Neural cell (in vitro differentiated cells): ENCODE measurements at regions not wholly inside any gene's neighbourhood (a gene's known extent, or its start where the extent isn't known, plus 50 kb on each side); places are given as distances from the start of the nearest gene placed in this dataset.

ENCODE experiments used
- H2AFZ ChIP-seq: fragments of 200-600, 300-800 bp; sonication (generic), shearing (Covaris generic); 2 replicates; pipeline ENCODE4 v1.6.0; 2014; ENCODE audit warnings: low read depth, mild to moderate bottlenecking, antibody characterized with exemption, low read length, moderate library complexity
- H3F3A ChIP-seq: fragments of 200-600 bp; shearing (Covaris generic); 2 replicates; pipeline ENCODE4 v1.6.1; 2016; ENCODE audit warnings: mild to moderate bottlenecking, moderate library complexity, mixed read lengths, antibody characterized with exemption, low read length; ENCODE audit not compliant: insufficient read depth, poor library complexity, severe bottlenecking
- H3K27ac ChIP-seq: fragments of 200-600, 300-800 bp; sonication (generic), shearing (Covaris generic); 2 replicates; pipeline ENCODE4 v1.5.1; 2014; ENCODE audit warnings: mild to moderate bottlenecking, low read length, moderate library complexity
- H3K27me3 ChIP-seq: fragments of 300-800, 200-600 bp; sonication (generic), shearing (Covaris generic); 2 replicates; pipeline ENCODE4 v1.6.0; 2014; ENCODE audit warnings: mild to moderate bottlenecking, low read depth, low read length, moderate library complexity; ENCODE audit not compliant: insufficient read depth
- H3K36me3 ChIP-seq: fragments of 300-800, 200-600 bp; sonication (generic), shearing (Covaris generic); 2 replicates; pipeline ENCODE4 v1.5.1; 2014; ENCODE audit warnings: mild to moderate bottlenecking, antibody characterized with exemption, low read length, moderate library complexity; ENCODE audit not compliant: insufficient read depth
- H3K4me2 ChIP-seq: fragments of 300-800, 200-600 bp; sonication (generic), shearing (Covaris generic); 2 replicates; pipeline ENCODE4 v1.6.0; 2014; ENCODE audit warnings: mild to moderate bottlenecking, low read length
- H3K4me3 ChIP-seq: fragments of 300-800, 200-600 bp; sonication (generic), shearing (Covaris generic); 2 replicates; pipeline ENCODE4 v1.5.1; 2014; ENCODE audit warnings: mild to moderate bottlenecking, low read length, moderate library complexity
- H3K79me2 ChIP-seq: fragments of 200-600 bp; shearing (Covaris generic); replicated peaks from 2 replicates; pipeline ENCODE4 v1.6.0; 2014; ENCODE audit warnings: mild to moderate bottlenecking, low read length, moderate library complexity; ENCODE audit not compliant: insufficient read depth
- H3K9ac ChIP-seq: fragments of 300-800, 200-600 bp; sonication (generic), shearing (Covaris generic); 2 replicates; pipeline ENCODE4 v1.6.1; 2016; ENCODE audit warnings: mild to moderate bottlenecking, low read length, mixed read lengths
- H3K9me2 ChIP-seq: fragments of 200-600 bp; shearing (Covaris generic); 2 replicates; pipeline ENCODE4 v1.6.1; 2016; ENCODE audit warnings: mild to moderate bottlenecking, low read length, mixed read lengths; ENCODE audit not compliant: insufficient read depth
- H3K9me3 ChIP-seq: fragments of 200-600, 300-800 bp; sonication (generic), shearing (Covaris generic); 2 replicates; pipeline ENCODE4 v1.6.1; 2016; ENCODE audit warnings: mild to moderate bottlenecking, mixed run types, low read length, moderate library complexity, mixed read lengths
- H4K20me1 ChIP-seq: fragments of 200-600 bp; shearing (Covaris generic); 2 replicates; pipeline ENCODE4 v1.6.1; 2016; ENCODE audit warnings: mild to moderate bottlenecking, mixed run types; ENCODE audit not compliant: insufficient read depth
- EP300 ChIP-seq: fragments of 450-650 bp; conservative IDR thresholded peaks from 2 replicates; pipeline ENCODE4 v1.6.1; 2014; ENCODE audit warnings: antibody characterized with exemption, mild to moderate bottlenecking, moderate library complexity; ENCODE audit not compliant: poor library complexity, severe bottlenecking
- EZH2 ChIP-seq: fragments of 200-600, 300-800 bp; shearing (Covaris generic), sonication (generic); IDR thresholded peaks from 2 replicates; pipeline ENCODE4 v1.6.1; 2014; ENCODE audit warnings: antibody characterized with exemption, low read length, borderline replicate concordance, mild to moderate bottlenecking; ENCODE audit not compliant: insufficient read depth, poor library complexity, severe bottlenecking
- MXI1 ChIP-seq: fragments of 450-650 bp; conservative IDR thresholded peaks from 2 replicates; pipeline ENCODE4 v1.6.1; 2014; ENCODE audit warnings: antibody characterized with exemption, mild to moderate bottlenecking; ENCODE audit not compliant: poor library complexity, severe bottlenecking
- POLR2AphosphoS5 ChIP-seq: IDR thresholded peaks from 2 replicates; pipeline ENCODE4 v1.6.1; 2012
- RAD21 ChIP-seq: fragments of 450-650 bp; conservative IDR thresholded peaks from 2 replicates; pipeline ENCODE4 v1.6.1; 2014; ENCODE audit warnings: antibody characterized with exemption, mild to moderate bottlenecking, moderate library complexity
- TAF1 ChIP-seq: IDR thresholded peaks from 2 replicates; pipeline ENCODE4 v1.6.1; 2012; ENCODE audit warnings: low read depth
- TF ChIP-seq, protein P1 (sequence below): fragments of 450-650 bp; IDR thresholded peaks from 2 replicates; pipeline ENCODE4 v1.5.1; 2014; ENCODE audit warnings: antibody characterized with exemption, mild to moderate bottlenecking, moderate library complexity; ENCODE audit not compliant: poor library complexity, severe bottlenecking

DNA sequence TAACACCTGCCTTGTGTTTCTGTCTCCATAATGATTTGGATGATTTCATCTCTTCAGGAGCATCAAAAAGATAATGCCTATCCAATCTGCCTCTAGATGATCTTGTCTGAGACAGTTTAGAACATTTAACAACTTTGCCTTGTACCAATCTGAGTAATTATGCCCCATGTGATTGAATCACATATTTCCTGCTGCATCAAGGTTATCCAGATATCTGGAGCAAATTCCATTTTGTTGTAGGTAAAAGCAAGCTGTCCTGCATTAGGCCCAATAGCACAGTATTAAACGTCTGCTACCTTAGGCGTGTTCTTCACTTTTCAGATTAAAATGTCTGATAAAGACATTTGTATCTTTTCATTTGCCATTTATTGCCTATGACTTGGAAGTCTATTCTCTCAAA lies 54.1 kb upstream of the MARCHF11 start:
- Histone ChIP-seq H3K4me2 (no peak overlapping the region), H3K9ac (no peak overlapping the region), H3K27me3 (no peaks in the 10 kb centered on the region), H4K20me1 (no peaks in the 10 kb centered on the region), H3K27ac (no peak overlapping the region), H2AFZ (no peak overlapping the region), H3K9me3 (no peaks in the 10 kb centered on the region), H3K36me3 (no peaks in the 10 kb centered on the region), H3K4me3 (no peak overlapping the region), H3K9me2 (no peaks in the 10 kb centered on the region), H3K79me2 (no peaks in the 10 kb centered on the region), H3F3A (no peaks in the 10 kb centered on the region)
- TF ChIP-seq EP300: no peak

DNA sequence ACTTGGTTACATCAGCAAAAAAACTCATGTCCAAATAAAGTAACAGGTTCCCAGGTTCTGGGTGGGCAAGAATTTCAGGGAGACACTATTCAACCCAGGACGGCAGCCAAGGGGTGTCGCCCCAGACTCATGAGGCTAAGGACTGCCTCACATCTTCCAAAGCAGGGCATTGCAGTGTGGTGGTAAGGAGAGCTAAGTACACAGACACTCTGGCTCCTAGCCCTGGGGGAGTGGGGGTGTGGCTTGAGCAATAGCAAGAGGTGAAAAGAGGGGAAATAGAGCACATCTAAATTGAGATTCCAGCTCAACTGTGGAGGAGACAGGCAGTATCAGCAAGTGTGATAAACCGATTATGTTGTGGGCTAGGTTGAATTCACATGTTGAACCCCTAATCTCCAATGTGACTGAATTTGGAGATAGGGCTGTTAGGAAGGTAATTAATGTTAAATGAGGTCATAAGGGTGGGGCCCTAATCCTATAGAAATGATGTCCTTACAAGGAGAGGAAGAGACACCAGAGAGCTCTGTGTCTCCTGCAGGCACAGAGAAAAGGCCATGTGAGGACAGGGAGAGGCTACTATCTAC lies 49.9 kb upstream of the MARCHF11 start:
- H3K4me3 ChIP-seq: no peak overlapping the region
- no peak overlapping the region for H2AFZ ChIP-seq
- no peak overlapping the region for H3K27ac ChIP-seq
- H3K4me2 ChIP-seq: no peak overlapping the region
- TF ChIP-seq TAF1 (no peak), MXI1 (no peak), RAD21 (no peak), POLR2AphosphoS5 (no peak), EZH2 (no peak)
- TF ChIP-seq, protein P1, sequence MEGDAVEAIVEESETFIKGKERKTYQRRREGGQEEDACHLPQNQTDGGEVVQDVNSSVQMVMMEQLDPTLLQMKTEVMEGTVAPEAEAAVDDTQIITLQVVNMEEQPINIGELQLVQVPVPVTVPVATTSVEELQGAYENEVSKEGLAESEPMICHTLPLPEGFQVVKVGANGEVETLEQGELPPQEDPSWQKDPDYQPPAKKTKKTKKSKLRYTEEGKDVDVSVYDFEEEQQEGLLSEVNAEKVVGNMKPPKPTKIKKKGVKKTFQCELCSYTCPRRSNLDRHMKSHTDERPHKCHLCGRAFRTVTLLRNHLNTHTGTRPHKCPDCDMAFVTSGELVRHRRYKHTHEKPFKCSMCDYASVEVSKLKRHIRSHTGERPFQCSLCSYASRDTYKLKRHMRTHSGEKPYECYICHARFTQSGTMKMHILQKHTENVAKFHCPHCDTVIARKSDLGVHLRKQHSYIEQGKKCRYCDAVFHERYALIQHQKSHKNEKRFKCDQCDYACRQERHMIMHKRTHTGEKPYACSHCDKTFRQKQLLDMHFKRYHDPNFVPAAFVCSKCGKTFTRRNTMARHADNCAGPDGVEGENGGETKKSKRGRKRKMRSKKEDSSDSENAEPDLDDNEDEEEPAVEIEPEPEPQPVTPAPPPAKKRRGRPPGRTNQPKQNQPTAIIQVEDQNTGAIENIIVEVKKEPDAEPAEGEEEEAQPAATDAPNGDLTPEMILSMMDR: no peak
- H3F3A ChIP-seq: no peaks in the 10 kb centered on the region
- H3K9ac ChIP-seq: no peak overlapping the region
- H3K9me3 ChIP-seq: no peaks in the 10 kb centered on the region
- no peaks in the 10 kb centered on the region for H3K27me3 ChIP-seq
- no peaks in the 10 kb centered on the region for H3K79me2 ChIP-seq
- no peaks in the 10 kb centered on the region for H3K9me2 ChIP-seq
- no peaks in the 10 kb centered on the region for H4K20me1 ChIP-seq
- H3K36me3 ChIP-seq: no peaks in the 10 kb centered on the region
